Left ventricle myocardium inferior (tissue), 1 donor: ENCODE measurements at regions not wholly inside any gene's neighbourhood (a gene's known extent, or its start where the extent isn't known, plus 50 kb on each side); places are given as distances from the start of the nearest gene placed in this dataset.

Experiments used
- DNase-seq: peaks from one replicate; pipeline ENCODE4 v3.0.0-alpha.2; 2020
- H3K27ac ChIP-seq: fragments of 200-600 bp; replicated peaks from 2 replicates; pipeline ENCODE4 v1.8.0; 2021
- H3K27me3 ChIP-seq: fragments of 200-600 bp; 2 replicates; pipeline ENCODE4 v1.8.0; 2021; ENCODE audit warnings: low read depth
- H3K36me3 ChIP-seq: fragments of 200-600 bp; 2 replicates; pipeline ENCODE4 v1.8.0; 2021
- H3K4me1 ChIP-seq: fragments of 200-600 bp; 2 replicates; pipeline ENCODE4 v1.8.0; 2021
- H3K4me3 ChIP-seq: fragments of 200-600 bp; 2 replicates; pipeline ENCODE4 v1.8.0; 2021; ENCODE audit warnings: mild to moderate bottlenecking, moderate library complexity
- H3K9me3 ChIP-seq: fragments of 200-600 bp; replicated peaks from 2 replicates; pipeline ENCODE4 v1.8.0; 2021
- intact Hi-C: fragments of 100-400 bp; cut with micrococcal nuclease; formaldehyde crosslinking; loops from one replicate; pipeline ENCODE4 v1.11.0; 2022
- TF ChIP-seq, protein P1 (sequence below): fragments of 200-600 bp; IDR thresholded peaks from 2 replicates; pipeline ENCODE4 v1.8.0; 2021; ENCODE audit warnings: antibody characterized with exemption, mild to moderate bottlenecking, borderline replicate concordance
- donor health status: DM: no; HTN: yes; CAD: no; lungs with severe emphysema.

DNA sequence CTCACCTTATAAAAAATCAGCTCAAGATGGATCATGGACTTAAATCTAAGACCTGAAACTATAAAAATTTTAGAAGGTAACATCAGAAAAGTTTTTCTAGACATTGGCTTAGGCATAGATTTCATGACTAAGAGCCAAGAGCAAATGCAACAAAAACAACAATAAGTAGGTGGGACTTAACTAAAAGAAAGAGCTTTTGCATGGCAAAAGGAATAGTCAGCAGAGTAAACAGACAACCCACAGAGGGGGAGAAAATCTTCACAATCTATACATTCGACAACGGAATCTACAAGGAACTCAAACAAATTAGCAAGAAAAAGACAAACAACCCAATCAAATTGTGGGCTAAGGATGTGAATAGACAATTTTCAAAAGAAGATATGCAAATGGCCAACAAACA lies 368.4 kb upstream of the KIF2B start:
- H3K27me3 ChIP-seq = no peaks in the 10 kb centered on the region
- TF ChIP-seq, protein P1, sequence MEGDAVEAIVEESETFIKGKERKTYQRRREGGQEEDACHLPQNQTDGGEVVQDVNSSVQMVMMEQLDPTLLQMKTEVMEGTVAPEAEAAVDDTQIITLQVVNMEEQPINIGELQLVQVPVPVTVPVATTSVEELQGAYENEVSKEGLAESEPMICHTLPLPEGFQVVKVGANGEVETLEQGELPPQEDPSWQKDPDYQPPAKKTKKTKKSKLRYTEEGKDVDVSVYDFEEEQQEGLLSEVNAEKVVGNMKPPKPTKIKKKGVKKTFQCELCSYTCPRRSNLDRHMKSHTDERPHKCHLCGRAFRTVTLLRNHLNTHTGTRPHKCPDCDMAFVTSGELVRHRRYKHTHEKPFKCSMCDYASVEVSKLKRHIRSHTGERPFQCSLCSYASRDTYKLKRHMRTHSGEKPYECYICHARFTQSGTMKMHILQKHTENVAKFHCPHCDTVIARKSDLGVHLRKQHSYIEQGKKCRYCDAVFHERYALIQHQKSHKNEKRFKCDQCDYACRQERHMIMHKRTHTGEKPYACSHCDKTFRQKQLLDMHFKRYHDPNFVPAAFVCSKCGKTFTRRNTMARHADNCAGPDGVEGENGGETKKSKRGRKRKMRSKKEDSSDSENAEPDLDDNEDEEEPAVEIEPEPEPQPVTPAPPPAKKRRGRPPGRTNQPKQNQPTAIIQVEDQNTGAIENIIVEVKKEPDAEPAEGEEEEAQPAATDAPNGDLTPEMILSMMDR = no peak
- H3K27ac ChIP-seq = no peak overlapping the region
- no peaks in the 10 kb centered on the region for H3K36me3 ChIP-seq
- no peaks in the 10 kb centered on the region for H3K4me1 ChIP-seq
- DNase-seq = no peak
- H3K9me3 ChIP-seq = peaks cover 7% of the 10 kb centered on the region
- no peak overlapping the region for H3K4me3 ChIP-seq
- intact Hi-C loops = no loop called here

DNA sequence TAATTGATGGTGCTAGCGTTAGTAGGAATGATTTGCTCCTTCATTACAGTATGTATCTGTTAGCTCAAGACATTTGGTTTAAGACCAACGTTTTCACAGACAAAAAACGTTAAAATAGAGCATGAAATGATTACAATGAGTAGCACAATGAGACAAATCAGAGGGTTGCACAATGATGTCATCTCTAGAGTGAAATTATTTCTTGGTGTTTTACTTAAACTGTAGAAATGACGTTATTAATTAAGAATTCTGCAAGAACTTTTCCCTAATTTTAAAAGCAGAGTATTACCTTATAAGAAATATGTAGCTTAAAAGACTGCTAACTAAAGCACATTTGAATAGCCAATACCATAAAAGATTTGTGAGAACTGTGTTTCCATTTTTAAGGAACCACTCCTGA lies 373.4 kb upstream of the KIF2B start:
- TF ChIP-seq, protein P1 = no peak
- Histone ChIP-seq H3K4me1 (no peaks in the 10 kb centered on the region), H3K27me3 (no peaks in the 10 kb centered on the region), H3K9me3 (no peaks in the 10 kb centered on the region), H3K36me3 (no peaks in the 10 kb centered on the region), H3K27ac (no peak overlapping the region), H3K4me3 (no peak overlapping the region)
- intact Hi-C loops = no loop called here
- DNase-seq = no peak

DNA sequence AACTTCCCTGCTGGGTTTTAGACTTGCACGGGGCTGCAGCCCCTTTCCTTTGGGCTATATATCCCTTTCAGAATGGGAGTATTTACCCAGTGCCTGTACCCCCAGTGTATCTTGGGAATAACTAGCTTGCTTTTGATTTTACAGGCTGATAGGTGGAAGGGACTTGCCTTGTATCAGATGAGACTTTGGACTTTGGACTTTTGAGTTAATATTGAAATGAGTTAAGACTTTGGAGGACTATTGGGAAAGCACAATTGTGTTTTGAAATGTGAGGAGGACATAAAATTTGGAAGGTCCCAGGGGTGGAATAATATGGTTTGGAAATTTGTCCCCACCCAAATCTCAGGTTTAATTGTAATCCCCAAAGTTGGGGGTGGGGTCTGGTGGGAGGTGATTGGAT lies 393.8 kb upstream of the KIF2B start:
- Histone ChIP-seq H3K9me3 (peaks cover 9% of the 10 kb centered on the region), H3K27ac (no peak overlapping the region), H3K4me1 (no peaks in the 10 kb centered on the region), H3K4me3 (no peak overlapping the region), H3K27me3 (no peaks in the 10 kb centered on the region), H3K36me3 (no peaks in the 10 kb centered on the region)
- intact Hi-C loops = no loop called here
- DNase-seq = no peak
- TF ChIP-seq, protein P1 = no peak

DNA sequence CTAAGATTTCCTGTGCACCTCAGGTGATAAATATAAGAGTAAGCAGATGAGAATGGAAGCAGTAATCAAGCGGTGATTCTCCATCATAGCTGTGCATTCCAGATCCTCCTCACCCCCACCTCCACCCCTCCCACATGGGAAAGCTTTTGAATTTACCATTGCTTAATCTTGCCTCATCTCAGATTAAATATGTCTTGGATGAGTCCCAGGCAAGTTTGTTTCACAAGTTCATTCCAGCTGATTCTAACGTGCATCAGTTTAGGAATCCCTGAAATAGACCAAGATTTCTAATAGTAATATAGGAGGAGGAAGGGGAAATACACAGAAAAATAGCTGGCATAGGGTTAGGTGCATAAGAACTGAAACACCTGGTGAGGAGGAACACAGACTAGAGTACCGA lies 396.2 kb upstream of the KIF2B start:
- H3K27ac ChIP-seq = no peak overlapping the region
- intact Hi-C loops = no loop called here
- H3K27me3 ChIP-seq = no peaks in the 10 kb centered on the region
- no peaks in the 10 kb centered on the region for H3K36me3 ChIP-seq
- H3K4me1 ChIP-seq = no peaks in the 10 kb centered on the region
- TF ChIP-seq, protein P1 = no peak
- no peak overlapping the region for H3K4me3 ChIP-seq
- DNase-seq = no peak
- H3K9me3 ChIP-seq = peaks cover 9% of the 10 kb centered on the region

DNA sequence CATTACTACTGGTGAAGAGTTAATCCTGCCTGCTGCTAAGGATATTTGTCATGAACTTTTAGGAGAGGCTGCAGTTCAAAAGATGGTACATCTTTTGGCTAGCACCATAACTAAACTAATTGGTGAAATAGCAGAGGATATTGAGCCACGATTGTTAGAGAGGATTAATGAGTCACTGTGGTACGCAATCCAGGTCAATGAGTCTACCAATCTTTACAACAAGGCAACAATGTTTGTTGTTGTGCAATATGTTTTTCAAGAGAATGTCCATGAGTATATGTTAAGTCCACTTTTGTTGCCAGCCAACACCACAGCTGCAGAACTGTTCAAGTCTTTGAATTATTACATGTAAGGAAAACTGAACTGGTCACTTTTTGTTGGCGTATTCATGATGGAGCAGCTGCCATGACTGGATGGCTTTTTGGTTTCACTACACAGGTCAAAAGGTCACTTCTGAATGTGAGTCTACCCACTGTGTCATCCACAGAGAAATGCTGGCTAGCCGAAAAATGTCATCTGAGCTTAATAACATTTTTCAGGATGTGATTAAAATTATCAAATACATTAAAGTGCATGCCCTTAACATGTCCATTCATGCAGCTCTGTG lies 402.6 kb upstream of the KIF2B start:
- intact Hi-C loops = no loop called here
- Histone ChIP-seq H3K4me3 (no peak overlapping the region), H3K4me1 (no peaks in the 10 kb centered on the region), H3K27ac (no peak overlapping the region), H3K36me3 (no peaks in the 10 kb centered on the region), H3K9me3 (peaks cover 15% of the 10 kb centered on the region), H3K27me3 (no peaks in the 10 kb centered on the region)
- TF ChIP-seq, protein P1 = no peak
- DNase-seq = no peak
